ENCODE measurements at regions not wholly inside any gene's neighbourhood (a gene's known extent, or its start where the extent isn't known, plus 50 kb on each side); places are given as distances from the start of the nearest gene placed in this dataset.

DNA sequence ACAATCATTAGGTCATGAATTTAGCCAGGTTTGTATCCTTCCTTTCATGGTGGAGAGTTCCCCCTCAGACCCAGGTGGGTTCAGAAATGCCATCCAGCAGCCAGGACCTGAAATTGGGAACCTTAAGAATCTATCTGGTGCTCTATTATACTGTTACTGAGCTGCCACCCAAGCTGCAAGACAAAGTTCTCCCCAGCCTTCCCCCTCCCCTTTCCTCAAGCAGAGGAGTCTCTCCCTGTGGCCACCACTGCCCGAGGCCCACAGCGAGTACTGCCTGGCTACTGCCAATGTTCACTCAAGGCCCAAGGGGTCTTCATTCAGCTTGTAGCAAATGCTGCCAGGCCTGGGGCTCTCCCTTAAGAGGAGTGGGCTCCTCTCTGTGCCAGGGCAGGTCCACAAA lies 133.8 kb downstream of the TMEM38B start:
- DNase-seq (ENCODE audit: low read depth), result no peak

DNA sequence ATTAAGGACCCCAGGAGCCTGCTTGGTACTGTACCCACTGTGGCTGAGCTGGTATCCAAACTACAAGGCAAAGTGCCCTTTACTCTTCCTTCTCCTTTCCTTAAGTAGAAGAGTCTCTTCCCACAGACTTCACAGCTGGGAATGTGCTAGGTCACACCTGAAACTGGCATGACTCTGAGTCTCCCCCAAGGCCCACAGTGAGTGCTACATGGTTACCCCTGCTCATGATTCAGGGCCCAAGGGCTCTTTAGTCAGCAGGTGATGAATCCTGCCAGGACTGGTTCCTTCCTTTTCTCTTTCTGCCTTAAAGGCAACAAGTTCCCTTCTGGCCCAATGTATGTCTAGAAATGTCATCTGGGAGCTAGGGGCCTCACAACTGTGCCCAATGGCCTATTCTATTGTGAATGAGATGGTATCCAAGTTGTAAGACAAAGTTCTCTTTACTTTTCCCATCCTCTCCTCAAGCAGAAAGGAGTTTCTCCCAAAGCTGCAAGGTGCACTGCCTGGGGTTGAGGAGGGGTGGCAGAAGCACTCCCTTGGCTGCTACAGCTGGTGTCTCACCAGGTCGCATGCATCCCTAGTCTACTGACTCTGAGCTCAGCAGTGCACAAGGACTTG lies 134.4 kb downstream of the TMEM38B start:
- DNase-seq (ENCODE audit: low read depth), result no peak

DNA sequence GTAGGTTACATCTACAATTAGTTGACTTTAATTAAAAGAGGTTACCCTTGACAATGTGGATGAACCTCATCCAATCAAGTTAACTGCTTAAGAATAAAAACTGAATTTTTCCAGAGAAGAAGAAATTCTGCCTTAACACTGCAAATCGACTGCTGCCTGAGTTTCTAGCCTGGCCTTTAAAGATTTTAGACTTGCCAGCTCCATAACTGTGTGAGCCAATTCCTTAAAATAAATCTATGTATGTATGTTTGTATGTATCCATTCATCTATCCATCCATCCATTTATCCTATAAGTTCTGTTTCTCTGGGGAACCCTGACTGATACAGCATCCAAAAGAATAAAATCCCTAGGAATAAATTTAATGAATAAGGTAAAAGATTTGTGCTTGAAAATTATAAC lies 136.1 kb downstream of the TMEM38B start:
- no peak for DNase-seq (ENCODE audit: low read depth)

DNA sequence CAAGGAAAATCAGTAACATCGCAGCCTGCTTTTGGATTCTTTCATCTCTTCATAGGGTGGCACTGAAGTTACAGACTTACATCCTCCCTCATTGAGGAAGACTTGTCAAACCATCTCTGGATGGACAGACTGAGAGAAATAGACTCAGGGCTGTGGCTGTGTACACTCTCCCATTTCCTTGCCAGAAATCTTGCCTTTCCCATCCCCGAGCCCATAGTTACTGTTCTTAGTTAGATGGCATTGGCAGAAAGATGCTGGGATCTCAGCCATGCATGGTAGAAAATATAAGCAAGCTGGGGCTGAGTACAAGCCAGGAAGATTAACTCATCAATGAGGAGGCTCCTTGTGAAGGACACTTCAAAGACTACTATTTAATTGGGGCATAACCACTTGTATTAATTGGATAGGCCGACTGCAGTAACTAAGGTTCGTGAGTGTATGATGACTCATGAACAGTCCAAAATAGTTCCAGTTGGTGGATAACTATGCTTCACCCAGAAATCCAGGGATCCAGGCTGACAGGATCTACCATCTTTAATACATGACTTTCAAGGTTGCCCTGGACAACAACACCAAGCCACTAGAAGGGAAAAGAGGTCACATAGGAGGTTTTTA lies 137.9 kb downstream of the TMEM38B start:
- no peak for DNase-seq (ENCODE audit: low read depth)

DNA sequence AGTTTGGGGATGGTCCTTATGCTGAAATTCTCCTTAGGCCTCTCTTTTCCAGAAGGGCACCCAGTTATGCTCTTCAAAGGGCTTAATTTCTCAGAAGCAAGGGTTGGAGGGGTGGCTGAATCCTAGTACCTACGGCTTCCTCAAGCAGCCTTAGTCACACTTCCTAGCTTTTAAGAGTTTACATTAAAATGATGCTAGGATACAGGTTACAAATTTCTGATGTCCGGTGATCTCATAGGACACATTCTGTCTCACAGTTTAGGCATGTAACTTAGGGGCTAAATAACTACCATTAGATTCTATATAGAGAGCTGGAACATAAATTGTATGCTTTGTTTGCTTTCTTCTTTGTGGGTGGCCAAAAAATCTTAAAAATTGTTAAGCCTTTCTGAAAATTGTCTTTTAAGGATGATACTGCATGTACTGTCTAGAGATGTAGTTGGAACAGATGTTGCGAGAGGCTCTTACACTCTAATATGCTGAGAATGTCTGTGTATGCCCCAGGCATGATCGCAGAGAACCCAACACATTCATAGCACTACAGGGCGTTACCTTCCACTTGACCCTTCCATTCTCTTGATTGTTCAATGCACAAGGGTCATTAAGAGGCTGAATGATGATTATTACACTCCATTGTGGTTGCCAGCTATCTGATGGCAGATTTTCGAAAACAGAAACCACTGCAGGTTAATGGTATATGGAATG lies 139.1 kb downstream of the TMEM38B start:
- no peak for DNase-seq (ENCODE audit: low read depth)

DNA sequence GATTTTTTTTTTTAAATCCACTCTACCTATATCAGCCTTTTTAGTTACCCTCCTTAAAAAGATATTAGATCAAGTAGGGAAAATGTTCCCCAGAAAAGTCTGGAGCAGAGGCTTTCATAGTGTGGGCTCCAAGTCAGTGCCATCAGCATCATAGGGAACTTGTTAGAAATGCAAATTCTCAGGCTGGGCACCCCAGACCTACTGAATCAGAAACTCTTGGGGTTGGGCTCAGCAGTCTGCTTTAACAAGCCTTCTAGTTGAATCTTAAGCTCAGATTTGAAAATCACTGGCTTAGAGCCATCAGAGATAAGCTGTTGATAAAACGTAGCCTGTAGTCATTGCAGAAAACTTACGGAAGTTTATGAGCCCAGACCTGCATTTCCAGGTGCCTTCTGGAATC lies 140.1 kb downstream of the TMEM38B start:
- no peak for DNase-seq (ENCODE audit: low read depth)

DNA sequence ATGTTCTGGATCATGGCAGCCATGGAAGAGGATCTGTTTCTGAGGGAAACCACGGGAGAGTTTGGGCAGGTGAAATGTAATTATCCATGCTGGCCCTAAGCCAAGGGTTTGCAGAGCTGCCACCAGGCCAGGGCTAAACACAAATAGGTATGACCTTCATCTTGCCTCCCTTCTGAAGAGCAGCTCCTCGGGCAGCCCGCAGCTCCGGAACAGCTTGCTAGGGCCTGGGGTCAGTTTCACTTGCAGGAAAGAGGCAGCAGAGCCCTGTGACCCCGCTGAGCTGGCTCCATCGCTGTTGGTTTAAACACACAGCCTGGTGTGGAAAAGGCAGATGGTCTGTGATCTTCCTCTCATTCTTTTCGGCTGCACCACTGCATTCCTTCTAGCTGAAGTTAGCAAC lies 141.4 kb downstream of the TMEM38B start:
- DNase-seq (ENCODE audit: low read depth), result no peak

DNA sequence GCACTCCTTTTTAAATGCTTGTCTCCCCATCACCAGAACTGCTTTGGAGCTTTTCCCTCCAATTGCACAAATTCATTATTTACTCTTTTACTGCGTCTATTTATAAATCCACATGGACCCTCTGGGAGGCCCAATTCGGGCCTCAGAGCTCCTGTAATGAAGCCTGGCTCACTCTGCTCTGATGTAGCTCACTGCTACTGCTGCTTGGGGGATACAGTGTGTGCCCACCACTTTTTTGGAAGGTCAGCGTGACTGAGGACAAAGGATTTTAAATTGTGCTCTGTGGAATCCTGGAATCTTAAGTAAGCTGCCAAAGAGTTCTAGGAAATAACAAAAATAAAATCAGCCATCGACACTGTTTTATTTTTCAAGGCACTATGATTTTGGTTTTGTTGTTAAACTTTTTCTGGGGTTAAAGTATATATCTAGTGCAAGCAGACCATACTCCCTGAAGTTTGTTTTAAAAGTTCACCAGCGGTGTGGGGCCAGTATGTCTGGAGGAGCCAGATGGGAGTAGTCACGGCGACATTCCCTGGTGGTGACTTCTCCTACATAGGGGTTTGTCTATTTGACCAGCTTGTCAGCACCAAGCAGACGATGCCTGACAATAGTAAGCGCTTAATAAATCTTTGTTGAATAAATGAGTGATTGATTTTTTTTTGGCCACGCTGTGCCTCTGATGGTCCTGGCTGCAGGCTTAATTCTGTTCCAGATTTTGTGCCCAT lies 142.8 kb downstream of the TMEM38B start:
- no peak for DNase-seq (ENCODE audit: low read depth)

DNA sequence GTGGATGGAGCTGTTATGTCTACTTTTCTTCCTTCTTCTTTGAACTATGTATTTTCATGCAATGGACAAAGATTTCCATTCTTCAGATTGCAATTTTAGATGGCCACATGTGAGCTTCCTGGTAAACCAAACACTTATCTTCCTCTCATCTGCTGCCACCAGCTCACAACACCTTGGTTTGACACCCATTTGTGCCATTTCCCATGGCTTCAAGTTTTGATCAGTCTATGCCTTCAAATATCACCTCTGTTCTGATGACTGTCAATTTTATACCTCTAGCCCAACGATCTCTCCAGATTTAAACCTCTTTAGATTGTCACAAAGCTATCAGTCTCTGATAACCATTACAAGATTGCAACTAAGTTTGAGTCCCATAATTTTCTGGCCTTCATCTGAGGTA lies 147.2 kb downstream of the TMEM38B start:
- DNase-seq (ENCODE audit: low read depth), result no peak

DNA sequence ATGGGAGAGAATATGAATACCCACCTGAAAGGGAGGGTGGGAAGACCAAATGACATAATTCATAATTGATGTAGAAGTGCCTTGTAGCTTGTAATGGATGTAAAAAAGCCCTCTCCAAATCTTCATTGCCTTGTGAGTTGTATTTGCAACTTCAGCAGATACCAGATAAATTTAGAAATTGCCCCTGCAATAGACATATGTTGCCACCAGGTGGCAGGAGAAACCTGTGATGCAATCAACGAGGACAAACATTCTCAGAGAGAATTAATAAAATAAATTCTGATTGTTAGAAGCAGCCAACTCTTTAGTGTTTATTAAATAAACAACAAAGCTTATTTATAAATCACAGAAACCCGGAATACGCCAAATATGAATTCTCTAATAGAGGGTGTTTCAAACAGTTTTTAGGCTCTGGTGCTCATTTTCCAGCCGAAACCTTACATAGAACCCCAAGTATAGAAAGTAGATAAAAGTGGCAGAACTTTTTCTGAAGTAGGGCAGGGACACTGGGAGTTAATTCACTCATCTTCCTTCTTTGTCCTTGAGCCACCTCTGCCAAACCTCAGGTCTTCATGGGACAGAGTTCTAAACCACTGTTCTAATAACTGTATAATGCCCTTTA lies 147.8 kb downstream of the TMEM38B start:
- DNase-seq (ENCODE audit: low read depth), result no peak

DNA sequence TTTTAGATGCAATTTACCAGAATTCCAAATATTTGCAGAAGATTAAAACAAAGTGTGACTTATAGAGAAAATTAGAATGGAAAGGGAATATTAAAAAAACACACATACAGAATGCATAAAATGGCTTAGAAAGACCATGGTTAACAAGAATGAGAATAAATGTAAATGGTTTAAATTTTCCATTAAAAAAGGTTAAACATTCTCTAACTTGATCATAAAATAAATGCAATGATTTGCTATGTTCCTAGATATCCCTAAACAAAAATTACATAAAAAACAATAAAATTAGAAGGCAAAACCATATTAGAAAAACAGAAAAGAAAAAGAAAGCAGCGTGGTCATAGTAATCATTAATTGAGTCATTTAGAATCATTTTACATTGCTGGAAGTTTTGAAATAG lies 152.5 kb downstream of the TMEM38B start:
- no peak for DNase-seq (ENCODE audit: low read depth)

DNA sequence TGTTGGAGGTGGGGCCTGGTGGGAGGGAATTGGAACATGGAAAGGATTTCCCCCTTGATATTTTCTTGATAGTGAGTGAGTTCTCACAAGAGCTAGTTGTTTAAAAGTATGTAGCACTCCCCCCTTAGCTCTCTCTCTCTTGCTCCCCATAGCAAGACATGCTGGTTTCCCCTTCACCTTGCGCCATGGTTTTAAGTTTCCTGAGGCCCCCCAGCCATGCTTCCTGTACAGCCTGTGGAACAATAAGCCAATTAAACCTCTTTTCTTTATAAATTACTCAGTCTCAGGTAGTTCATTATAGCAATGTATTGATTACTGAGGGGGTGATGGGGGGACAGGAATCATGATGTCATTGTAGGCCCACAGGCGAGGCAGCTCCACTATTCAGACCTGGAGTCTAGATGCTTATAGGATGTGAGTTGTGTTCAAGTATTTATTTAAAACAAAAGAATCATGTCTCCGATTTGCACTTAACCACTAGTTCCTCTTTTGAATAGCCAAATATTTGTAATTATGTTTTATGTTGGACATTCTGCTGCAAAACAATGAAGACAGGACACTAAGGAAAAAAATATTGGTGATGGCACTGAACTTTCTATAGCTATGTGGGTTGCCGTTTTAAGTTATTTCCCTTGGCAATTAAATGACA lies 156.6 kb downstream of the TMEM38B start:
- no peak for DNase-seq (ENCODE audit: low read depth)

DNA sequence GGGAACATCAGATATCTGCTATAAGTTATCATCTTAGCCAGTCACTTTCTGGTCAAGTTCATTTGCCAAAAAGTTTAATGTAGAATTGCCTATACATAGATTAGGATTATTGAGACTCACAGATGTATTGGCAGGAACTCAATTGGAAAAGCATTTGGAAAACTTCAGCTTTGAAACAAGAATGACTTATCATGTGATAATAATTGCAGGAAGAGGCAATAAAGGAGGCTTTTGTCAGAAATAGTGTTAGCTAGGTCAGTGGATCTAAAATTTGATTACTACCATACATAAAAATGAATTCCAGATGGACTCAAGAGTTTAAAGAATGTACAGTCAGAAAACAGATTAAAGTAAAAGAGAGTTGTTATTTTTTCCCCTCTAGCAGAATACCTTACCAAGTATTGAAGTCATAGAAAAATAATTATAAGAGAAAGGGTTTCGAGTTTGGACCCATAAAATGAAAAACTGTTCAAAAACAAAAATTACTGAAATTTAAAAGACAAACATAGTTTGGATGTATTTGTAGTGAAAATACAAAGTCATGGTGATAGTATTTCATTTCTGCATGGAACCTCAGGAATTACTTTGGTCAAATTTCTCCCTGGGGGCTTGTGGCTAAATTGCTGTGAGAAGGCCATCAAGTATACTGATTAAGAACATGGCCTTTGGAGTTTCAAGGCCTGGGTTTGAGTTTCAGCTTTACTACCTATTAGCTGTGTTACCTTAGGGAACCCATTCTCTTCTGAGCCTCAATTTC lies 159.9 kb downstream of the TMEM38B start:
- no peak for DNase-seq (ENCODE audit: low read depth)

DNA sequence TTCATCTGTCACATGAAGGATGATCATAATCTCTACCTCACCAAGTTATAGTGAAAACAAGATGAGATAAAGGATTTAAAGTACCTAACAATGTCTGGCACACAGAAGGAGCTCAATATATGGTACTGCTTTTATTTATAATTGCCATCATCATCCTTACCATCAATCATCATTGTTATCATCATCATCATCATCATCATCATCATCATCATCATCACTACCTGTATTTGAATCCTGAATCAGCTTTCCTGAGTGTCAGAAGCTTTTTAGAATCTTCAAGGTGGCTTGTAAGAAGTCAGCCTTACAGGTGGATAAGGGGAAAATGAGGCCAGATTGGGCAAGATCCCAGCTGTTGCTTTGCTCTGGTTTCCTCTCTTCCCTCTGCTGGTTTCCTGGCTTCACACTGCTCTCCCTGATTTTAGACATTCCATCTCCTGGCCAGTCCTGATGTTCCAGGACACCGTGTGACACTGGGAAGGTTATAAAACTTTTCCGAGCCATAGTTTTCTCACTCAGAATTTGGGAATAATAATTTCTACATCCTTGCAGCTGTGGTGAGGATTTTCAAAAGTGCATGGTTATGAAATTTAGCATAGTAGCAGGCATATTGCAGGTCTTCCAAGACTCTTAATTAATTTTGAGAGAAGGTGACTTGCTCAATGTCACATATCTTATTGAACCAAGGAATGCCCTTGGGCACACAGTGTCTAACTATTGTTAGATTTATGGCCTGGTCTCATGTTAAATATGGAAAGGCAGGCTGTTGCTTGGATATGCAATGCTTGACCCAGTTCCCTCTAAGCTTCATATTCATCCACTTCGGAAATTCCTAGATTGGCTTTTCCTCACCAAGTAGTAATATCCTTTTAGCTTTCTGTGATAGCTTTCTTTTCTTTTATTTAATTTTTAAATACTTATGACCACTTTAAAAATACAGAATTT lies 160.7 kb downstream of the TMEM38B start:
- DNase-seq (ENCODE audit: low read depth), result no peak

DNA sequence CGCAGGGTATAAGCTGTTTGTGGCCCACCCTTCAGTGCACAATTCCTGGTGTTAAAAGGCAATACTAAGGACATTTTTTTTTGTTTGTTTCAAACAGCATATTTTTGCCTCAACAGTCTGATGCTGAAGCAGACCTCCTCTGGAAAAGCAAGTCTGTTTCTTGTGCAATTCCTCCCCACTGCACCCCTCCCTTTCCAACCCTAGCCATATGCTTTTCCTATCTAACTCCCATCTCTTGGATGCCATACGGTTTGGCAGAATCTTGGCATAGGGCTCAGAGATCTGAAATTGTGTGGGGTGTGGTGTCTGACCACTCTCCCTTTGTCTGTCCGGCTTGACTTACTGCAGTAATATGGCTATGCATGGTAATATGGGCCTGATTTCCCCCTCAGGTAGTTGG lies 161.6 kb downstream of the TMEM38B start:
- no peak for DNase-seq (ENCODE audit: low read depth)

DNA sequence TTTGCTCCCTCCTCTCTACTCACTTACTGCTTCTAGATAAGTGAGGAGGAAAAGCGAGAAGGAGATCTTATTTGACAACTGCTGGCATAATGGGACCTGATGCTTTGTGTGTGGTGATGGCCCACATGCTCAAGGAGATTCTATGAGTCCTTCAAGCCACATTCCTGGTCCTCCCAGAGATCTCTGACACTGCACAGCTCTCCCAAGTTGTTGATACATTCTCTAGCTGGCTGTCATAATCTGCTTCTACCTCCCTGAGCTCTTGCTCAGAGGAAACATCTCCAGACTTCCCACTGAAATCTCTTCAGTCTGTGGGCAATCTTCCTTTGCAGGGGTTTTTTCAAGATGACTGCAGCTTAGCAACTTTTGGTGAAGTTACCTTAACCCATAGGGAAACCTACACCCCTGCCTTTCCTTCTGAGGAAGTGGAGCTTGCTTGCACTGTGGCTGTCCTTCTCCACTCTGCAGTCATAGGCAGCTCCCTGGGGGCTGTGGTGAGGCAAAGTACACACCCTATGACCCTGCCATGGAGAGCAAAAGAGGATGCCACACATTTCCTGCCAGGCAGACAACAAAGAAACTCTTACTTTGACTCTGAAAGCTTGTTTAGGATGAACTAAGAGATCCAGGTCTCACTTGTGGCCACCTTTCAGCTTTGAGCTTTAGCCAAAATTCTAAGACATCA lies 163.8 kb downstream of the TMEM38B start:
- DNase-seq (ENCODE audit: low read depth), result no peak

DNA sequence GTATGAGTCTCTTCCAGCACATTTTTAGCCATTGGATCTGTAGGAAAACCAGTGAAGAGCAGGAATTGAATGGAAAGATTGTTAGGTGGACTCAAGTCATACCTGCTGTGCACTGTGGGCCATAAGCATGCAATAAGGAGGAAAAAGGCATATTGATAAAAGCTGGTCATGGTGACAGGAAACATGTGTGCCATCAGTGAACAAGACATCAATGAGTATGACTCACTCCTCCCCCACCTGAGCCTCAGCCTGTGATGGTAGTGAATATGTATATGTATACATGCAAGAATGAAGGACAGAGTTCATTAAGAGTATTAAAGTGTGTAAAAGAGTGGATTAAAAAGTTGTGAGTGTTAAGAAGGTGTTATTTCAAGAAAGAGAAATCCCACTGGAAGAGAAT lies 164.5 kb downstream of the TMEM38B start:
- DNase-seq (ENCODE audit: low read depth), result no peak

DNA sequence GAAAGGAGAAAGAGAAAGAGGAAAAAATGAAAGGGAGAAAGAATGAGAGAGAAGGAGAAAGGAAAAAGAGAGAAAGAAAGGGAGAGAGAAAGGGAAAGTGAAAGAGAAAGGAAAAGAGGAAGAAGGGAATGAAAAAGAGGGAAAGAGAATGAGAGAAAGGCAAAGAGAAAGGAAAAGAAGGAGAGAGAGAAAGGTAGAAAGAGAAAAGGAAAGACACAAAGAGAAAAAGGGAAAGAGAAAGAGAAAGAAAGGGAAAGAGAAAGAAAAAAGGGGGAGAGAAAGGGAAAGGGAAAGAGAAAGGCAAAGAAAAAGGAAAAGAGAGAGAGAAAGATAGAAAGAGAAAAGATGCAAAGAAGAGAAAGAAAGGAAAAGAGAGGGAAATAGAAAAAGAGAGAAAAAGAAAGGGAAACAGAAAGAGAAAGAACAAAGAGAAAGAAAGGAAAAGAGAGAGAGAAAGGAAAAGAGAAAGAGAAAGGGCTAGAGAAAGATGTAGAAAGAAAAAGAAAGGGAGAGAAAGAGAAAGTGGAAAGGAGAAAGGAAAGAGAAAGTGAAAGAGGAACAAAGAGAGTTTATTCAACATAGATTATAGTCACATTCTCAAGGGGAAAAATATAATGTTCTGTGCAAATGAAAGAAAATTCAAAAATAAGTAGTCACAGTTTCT lies 165.2 kb downstream of the TMEM38B start:
- DNase-seq (ENCODE audit: low read depth), result no peak

DNA sequence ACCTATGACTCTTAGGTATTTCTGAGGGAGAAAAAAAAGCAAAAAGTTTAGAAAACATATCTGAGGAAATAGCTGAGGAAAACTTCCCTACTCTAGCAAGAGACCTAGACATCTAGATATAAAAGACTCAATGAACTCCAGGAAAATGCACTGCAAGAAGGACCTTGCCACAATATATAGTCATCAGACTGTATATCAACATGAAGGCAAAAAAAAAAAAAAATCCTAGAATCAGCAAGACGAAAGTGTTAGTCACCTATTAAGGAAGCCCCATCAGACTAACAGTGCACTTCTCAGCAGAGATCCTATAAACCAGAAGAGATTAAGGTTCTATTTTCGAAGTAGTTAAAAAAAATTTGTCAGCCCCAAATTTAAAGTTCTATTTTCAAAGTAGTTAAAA lies 166.2 kb downstream of the TMEM38B start:
- DNase-seq (ENCODE audit: low read depth), result no peak
